ENCODE measurements at regions not wholly inside any gene's neighbourhood (a gene's known extent, or its start where the extent isn't known, plus 50 kb on each side); places are given as distances from the start of the nearest gene placed in this dataset.

GRCh38 chr14:85248881-85249635 is 280.9 kb upstream of the FLRT2 start:
- BruUV-seq (replicated peaks) = no TSS peak
- H3K9me3 ChIP-seq (replicated peaks; ENCODE audit: control insufficient read depth, insufficient read depth, low read length) = no peaks in the 10 kb centered on the region
- H3K27ac ChIP-seq (ENCODE audit: insufficient read depth, low read depth, low read length) = no peak overlapping the region
- FAIRE-seq (no peak), DNase-seq (ENCODE audit: low read depth, low spot score) (no peak)
- no peak overlapping the region for H3K9ac ChIP-seq (replicated peaks; ENCODE audit: extremely low read depth, insufficient read depth, low read length)
- dilution Hi-C loops (cut with MboI; ENCODE audit: extremely low pct_ligation_motif_present, low sequenced_read_pairs) = no loop called here
- H3K36me3 ChIP-seq (ENCODE audit: control insufficient read depth in 2 of 2, extremely low read depth in 1 of 2, insufficient read depth in 2 of 2, low read length in 2 of 2) = no peaks in the 10 kb centered on the region
- TF ChIP-seq EZH2 (IDR thresholded peaks at IDR 0.05; ENCODE audit: borderline replicate concordance, low read depth, low read length, severe bottlenecking) (no peak), POLR2A (IDR thresholded peaks at IDR 0.05; ENCODE audit: low read depth, low read length) (no peak), FOS (IDR thresholded peaks at IDR 0.05; ENCODE audit: borderline replicate concordance, insufficient read depth, low read length) (no peak), JUN (IDR thresholded peaks at IDR 0.05; ENCODE audit: borderline replicate concordance, insufficient read depth, insufficient read length, low read depth) (no peak), GATA2 (IDR thresholded peaks at IDR 0.05; ENCODE audit: insufficient read depth, insufficient read length, low read depth, low read length) (no peak), MYC (IDR thresholded peaks at IDR 0.05; ENCODE audit: low read depth, low read length) (no peak), MAX (IDR thresholded peaks at IDR 0.05; ENCODE audit: insufficient read depth, insufficient read length) (no peak), POLR2AphosphoS5 (IDR thresholded peaks at IDR 0.05; ENCODE audit: insufficient read depth, low read depth, low read length) (no peak)
- TF ChIP-seq, protein P1, sequence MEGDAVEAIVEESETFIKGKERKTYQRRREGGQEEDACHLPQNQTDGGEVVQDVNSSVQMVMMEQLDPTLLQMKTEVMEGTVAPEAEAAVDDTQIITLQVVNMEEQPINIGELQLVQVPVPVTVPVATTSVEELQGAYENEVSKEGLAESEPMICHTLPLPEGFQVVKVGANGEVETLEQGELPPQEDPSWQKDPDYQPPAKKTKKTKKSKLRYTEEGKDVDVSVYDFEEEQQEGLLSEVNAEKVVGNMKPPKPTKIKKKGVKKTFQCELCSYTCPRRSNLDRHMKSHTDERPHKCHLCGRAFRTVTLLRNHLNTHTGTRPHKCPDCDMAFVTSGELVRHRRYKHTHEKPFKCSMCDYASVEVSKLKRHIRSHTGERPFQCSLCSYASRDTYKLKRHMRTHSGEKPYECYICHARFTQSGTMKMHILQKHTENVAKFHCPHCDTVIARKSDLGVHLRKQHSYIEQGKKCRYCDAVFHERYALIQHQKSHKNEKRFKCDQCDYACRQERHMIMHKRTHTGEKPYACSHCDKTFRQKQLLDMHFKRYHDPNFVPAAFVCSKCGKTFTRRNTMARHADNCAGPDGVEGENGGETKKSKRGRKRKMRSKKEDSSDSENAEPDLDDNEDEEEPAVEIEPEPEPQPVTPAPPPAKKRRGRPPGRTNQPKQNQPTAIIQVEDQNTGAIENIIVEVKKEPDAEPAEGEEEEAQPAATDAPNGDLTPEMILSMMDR (IDR thresholded peaks at IDR 0.05; ENCODE audit: extremely low read depth in 1 of 2, insufficient read depth in 1 of 2, low read depth in 1 of 2, low read length in 2 of 2) = no peak
- peaks cover 19% of the 10 kb centered on the region for H3K4me1 ChIP-seq (ENCODE audit: control insufficient read depth, extremely low read depth, insufficient read depth, low read length)
- no peak overlapping the region for H3K4me2 ChIP-seq (ENCODE audit: insufficient read depth, low read length)
- intact Hi-C loops (cut with micrococcal nuclease) = no loop called here
- ChIA-PET POLR2A (no interaction called here), CTCF (interaction anchor here (1.2 kb wide), 1 partner anchor 15 kb away, joined by 3 read pairs; no protein-coding TSS in a partner anchor)
- H3K27me3 ChIP-seq (ENCODE audit: control insufficient read depth in 2 of 2, insufficient read depth in 2 of 2, low read length in 2 of 2) = no peaks in the 10 kb centered on the region
- no peak overlapping the region for H3K4me3 ChIP-seq (replicated peaks in 1 of 3; ENCODE audit: insufficient read depth in 1 of 3, low read depth in 1 of 3, low read length in 3 of 3)
- no peaks in the 10 kb centered on the region for H3K9me1 ChIP-seq (replicated peaks; ENCODE audit: control insufficient read depth, extremely low read depth, insufficient read depth, low read length)
- no peaks in the 10 kb centered on the region for H4K20me1 ChIP-seq (replicated peaks; ENCODE audit: control insufficient read depth, extremely low read depth, insufficient read depth, low read length)
- H2AFZ ChIP-seq (ENCODE audit: low read depth, low read length) = no peak overlapping the region
- H3K79me2 ChIP-seq (ENCODE audit: control insufficient read depth, insufficient read depth, low read length) = no peaks in the 10 kb centered on the region
